ENCODE measurements at regions not wholly inside any gene's neighbourhood (a gene's known extent, or its start where the extent isn't known, plus 50 kb on each side); places are given as distances from the start of the nearest gene placed in this dataset.

DNA sequence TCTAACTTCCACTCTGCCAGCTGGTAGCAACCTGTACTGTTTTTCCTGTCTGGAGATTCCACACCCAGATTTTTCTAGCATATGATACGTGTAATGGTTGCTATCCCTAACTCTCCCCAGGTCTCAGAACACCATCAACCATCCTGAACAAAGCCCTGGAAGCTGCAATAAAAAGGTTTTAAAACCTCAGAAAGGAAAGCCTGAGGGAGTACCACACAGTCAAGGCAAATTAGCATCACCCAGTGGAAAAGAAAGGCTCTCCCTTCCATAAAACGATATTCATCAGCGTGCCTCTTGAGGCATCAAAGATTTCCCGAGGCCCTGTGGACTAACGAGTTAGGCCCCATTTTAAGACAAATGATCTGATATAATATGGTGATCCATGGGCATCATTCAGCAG is 421.0 kb downstream of the ADGRL2 start:
- Mint-ChIP-seq H3K27ac (no peak overlapping the region), H3K36me3 (no peaks in the 10 kb centered on the region), H3K4me1 (no peaks in the 10 kb centered on the region), H3K27me3 (no peaks in the 10 kb centered on the region), H3K4me3 (no peak overlapping the region), H3K9me3 (peaks cover 0 to 5% (median 0%) of the 10 kb centered on the region in 3 donors)
- H3K27me3 ChIP-seq (replicated peaks in 1 of 2; ENCODE audit: control insufficient read depth in 2 of 2, extremely low read depth in 1 of 2, insufficient read depth in 2 of 2, low read length in 1 of 2): no peaks in the 10 kb centered on the region
- H3K9me3 ChIP-seq: no peaks in the 10 kb centered on the region
- ChIA-PET POLR2A (interaction anchor here in 1 of 2 donors (0.7 kb wide), 1 partner anchor 28 kb away, joined by 4 read pairs; no protein-coding TSS in a partner anchor), CTCF (no interaction called here)
- 100% methylated on average over 1 of the region's 5 CpGs for WGBS (ENCODE audit: insufficient coverage)
- no peak overlapping the region for H3K27ac ChIP-seq (ENCODE audit: low read length)
- no peaks in the 10 kb centered on the region for H3K36me3 ChIP-seq (ENCODE audit: control insufficient read depth in 2 of 2, extremely low read depth in 1 of 2, insufficient read depth in 1 of 2, low read length in 1 of 2)
- no peak overlapping the region for H3K4me3 ChIP-seq (ENCODE audit: control insufficient read depth in 1 of 2, extremely low read depth in 1 of 2, low read length in 1 of 2)
- H3K4me1 ChIP-seq (ENCODE audit: control insufficient read depth in 1 of 2, extremely low read depth in 1 of 2, insufficient read depth in 2 of 2, low read length in 2 of 2): no peaks in the 10 kb centered on the region
- ATAC-seq (replicated peaks in 1 of 4): no peak
- DNase-seq: no peak

- ChIA-PET POLR2A (no interaction called here), CTCF (no interaction called here)
- DNase-seq (no peak), ATAC-seq (replicated peaks in 1 of 4) (no peak)
- Mint-ChIP-seq H3K36me3 (no peaks in the 10 kb centered on the region), H3K4me3 (no peak overlapping the region), H3K9me3 (peaks cover 0 to 5% (median 0%) of the 10 kb centered on the region in 3 donors), H3K4me1 (no peaks in the 10 kb centered on the region), H3K27me3 (no peaks in the 10 kb centered on the region), H3K27ac (no peak overlapping the region)
- Histone ChIP-seq H3K9me3 (no peaks in the 10 kb centered on the region), H3K4me1 (ENCODE audit: control insufficient read depth in 1 of 2, extremely low read depth in 1 of 2, insufficient read depth in 2 of 2, low read length in 2 of 2) (no peaks in the 10 kb centered on the region), H3K36me3 (ENCODE audit: control insufficient read depth in 2 of 2, extremely low read depth in 1 of 2, insufficient read depth in 1 of 2, low read length in 1 of 2) (no peaks in the 10 kb centered on the region), H3K4me3 (ENCODE audit: control insufficient read depth in 1 of 2, extremely low read depth in 1 of 2, low read length in 1 of 2) (no peak overlapping the region), H3K27ac (ENCODE audit: low read length) (no peak overlapping the region), H3K27me3 (replicated peaks in 1 of 2; ENCODE audit: control insufficient read depth in 2 of 2, extremely low read depth in 1 of 2, insufficient read depth in 2 of 2, low read length in 1 of 2) (no peaks in the 10 kb centered on the region)
- WGBS (ENCODE audit: insufficient coverage): 92% methylated on average over 5 of the region's 5 CpGs
Measured at GRCh38 chr1:82220754-82221153, 420.0 kb downstream of the ADGRL2 start.

DNA sequence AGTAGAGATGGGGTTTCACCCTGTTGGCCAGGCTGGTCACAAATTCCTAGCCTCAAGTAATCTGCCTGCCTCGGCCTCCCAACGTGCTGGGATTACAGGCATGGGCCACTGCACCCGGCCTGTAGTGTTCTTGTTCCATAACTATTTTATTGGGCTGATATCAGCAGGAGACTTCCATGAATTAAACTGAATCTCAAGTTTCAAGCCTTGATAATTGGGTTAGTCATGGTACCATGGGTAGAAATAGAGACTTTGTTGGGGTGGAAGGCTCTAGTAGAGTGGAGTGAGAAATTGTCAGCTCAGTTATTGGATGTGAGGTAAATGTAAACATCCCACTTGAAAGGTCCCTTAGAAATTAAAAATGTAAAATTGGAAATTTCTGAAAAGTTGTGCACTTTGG is 419.1 kb downstream of the ADGRL2 start:
- H3K36me3 Mint-ChIP-seq: no peaks in the 10 kb centered on the region
- Histone ChIP-seq H3K36me3 (ENCODE audit: control insufficient read depth in 2 of 2, extremely low read depth in 1 of 2, insufficient read depth in 1 of 2, low read length in 1 of 2) (no peaks in the 10 kb centered on the region), H3K4me3 (ENCODE audit: control insufficient read depth in 1 of 2, extremely low read depth in 1 of 2, low read length in 1 of 2) (no peak overlapping the region), H3K9me3 (no peaks in the 10 kb centered on the region), H3K4me1 (ENCODE audit: control insufficient read depth in 1 of 2, extremely low read depth in 1 of 2, insufficient read depth in 2 of 2, low read length in 2 of 2) (no peaks in the 10 kb centered on the region), H3K27me3 (replicated peaks in 1 of 2; ENCODE audit: control insufficient read depth in 2 of 2, extremely low read depth in 1 of 2, insufficient read depth in 2 of 2, low read length in 1 of 2) (no peaks in the 10 kb centered on the region), H3K27ac (ENCODE audit: low read length) (no peak overlapping the region)
- peaks cover 0 to 3% of the 10 kb centered on the region in 2 donors for H3K27me3 Mint-ChIP-seq
- CTCF ChIA-PET: no interaction called here
- 100% methylated on average over 1 of the region's 3 CpGs for WGBS (ENCODE audit: insufficient coverage)
- peaks cover 0 to 5% (median 0%) of the 10 kb centered on the region in 3 donors for H3K9me3 Mint-ChIP-seq
- POLR2A ChIA-PET: no interaction called here
- no peak for ATAC-seq (replicated peaks in 1 of 4)
- no peak overlapping the region for H3K27ac Mint-ChIP-seq
- H3K4me1 Mint-ChIP-seq: no peaks in the 10 kb centered on the region
- H3K4me3 Mint-ChIP-seq: no peak overlapping the region
- no peak for DNase-seq

DNA sequence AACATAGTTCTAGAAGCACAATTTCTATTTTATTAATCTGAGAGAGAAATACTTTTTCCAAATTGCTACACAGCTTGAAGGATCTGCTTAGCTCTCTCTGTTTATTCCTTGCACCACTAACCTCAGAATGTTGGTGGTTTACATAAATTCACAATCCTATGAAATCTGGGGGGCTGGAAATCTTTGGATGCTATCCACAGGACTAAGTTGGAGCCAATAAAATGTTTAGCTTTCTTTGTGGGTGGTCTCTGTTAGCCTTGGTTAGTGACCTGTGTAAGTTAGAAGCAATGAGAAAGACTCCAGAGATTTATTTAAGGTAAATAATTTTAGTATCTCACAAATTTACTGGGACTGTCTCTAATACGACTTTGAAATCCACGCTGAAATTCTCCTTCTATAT is 418.1 kb downstream of the ADGRL2 start:
- Mint-ChIP-seq H3K36me3 (no peaks in the 10 kb centered on the region), H3K4me1 (no peaks in the 10 kb centered on the region), H3K27ac (no peak overlapping the region), H3K27me3 (peaks cover 0 to 3% of the 10 kb centered on the region in 2 donors), H3K9me3 (peaks cover 0 to 5% (median 0%) of the 10 kb centered on the region in 3 donors), H3K4me3 (no peak overlapping the region)
- no peak for DNase-seq
- ChIA-PET CTCF (interaction anchor here in 1 of 2 donors (0.7 kb wide), 1 partner anchor 130 kb away, joined by 3 read pairs; no protein-coding TSS in a partner anchor), POLR2A (no interaction called here)
- no peaks in the 10 kb centered on the region for H3K4me1 ChIP-seq (ENCODE audit: control insufficient read depth in 1 of 2, extremely low read depth in 1 of 2, insufficient read depth in 2 of 2, low read length in 2 of 2)
- no peak for ATAC-seq (replicated peaks in 1 of 4)
- no peak overlapping the region for H3K27ac ChIP-seq (ENCODE audit: low read length)
- no peak overlapping the region for H3K4me3 ChIP-seq (ENCODE audit: control insufficient read depth in 1 of 2, extremely low read depth in 1 of 2, low read length in 1 of 2)
- H3K36me3 ChIP-seq (ENCODE audit: control insufficient read depth in 2 of 2, extremely low read depth in 1 of 2, insufficient read depth in 1 of 2, low read length in 1 of 2): no peaks in the 10 kb centered on the region
- no peaks in the 10 kb centered on the region for H3K27me3 ChIP-seq (replicated peaks in 1 of 2; ENCODE audit: control insufficient read depth in 2 of 2, extremely low read depth in 1 of 2, insufficient read depth in 2 of 2, low read length in 1 of 2)
- WGBS (ENCODE audit: insufficient coverage): 100% methylated on average over 2 of the region's 2 CpGs
- H3K9me3 ChIP-seq: no peaks in the 10 kb centered on the region

DNA sequence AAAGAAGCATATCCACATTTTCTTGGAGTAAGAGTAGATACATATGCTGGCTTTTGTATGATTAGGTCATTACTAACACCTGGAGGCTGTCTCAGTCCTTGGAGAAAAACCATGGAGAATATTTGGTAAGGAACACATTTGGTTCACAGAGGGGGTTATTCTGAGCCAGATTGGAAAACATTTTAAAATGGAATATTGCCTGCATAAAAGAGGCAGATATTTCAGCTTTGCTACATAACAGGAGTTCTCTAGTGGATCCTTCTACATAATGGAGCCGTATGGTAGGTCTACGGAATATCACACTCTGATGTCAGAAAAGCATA is 415.1 kb downstream of the ADGRL2 start:
- H3K4me1 Mint-ChIP-seq: no peaks in the 10 kb centered on the region
- no peaks in the 10 kb centered on the region for H3K36me3 ChIP-seq (ENCODE audit: control insufficient read depth in 2 of 2, extremely low read depth in 1 of 2, insufficient read depth in 1 of 2, low read length in 1 of 2)
- H3K4me3 ChIP-seq (ENCODE audit: control insufficient read depth in 1 of 2, extremely low read depth in 1 of 2, low read length in 1 of 2): no peak overlapping the region
- H3K27me3 ChIP-seq (replicated peaks in 1 of 2; ENCODE audit: control insufficient read depth in 2 of 2, extremely low read depth in 1 of 2, insufficient read depth in 2 of 2, low read length in 1 of 2): no peaks in the 10 kb centered on the region
- ChIA-PET POLR2A (no interaction called here), CTCF (no interaction called here)
- peaks cover 0 to 3% of the 10 kb centered on the region in 2 donors for H3K27me3 Mint-ChIP-seq
- peaks cover 0 to 5% (median 0%) of the 10 kb centered on the region in 3 donors for H3K9me3 Mint-ChIP-seq
- no peak overlapping the region for H3K4me3 Mint-ChIP-seq
- H3K27ac ChIP-seq (ENCODE audit: low read length): no peak overlapping the region
- no peak for ATAC-seq (replicated peaks in 1 of 4)
- H3K36me3 Mint-ChIP-seq: no peaks in the 10 kb centered on the region
- H3K9me3 ChIP-seq: no peaks in the 10 kb centered on the region
- no peak for DNase-seq
- no CpG with 5 or more reads among the region's 2 CpGs for WGBS (ENCODE audit: insufficient coverage)
- H3K4me1 ChIP-seq (ENCODE audit: control insufficient read depth in 1 of 2, extremely low read depth in 1 of 2, insufficient read depth in 2 of 2, low read length in 2 of 2): no peaks in the 10 kb centered on the region
- no peak overlapping the region for H3K27ac Mint-ChIP-seq

- H3K9me3 Mint-ChIP-seq: peaks cover 0 to under 1% (median 0%) of the 10 kb centered on the region in 3 donors
- Histone ChIP-seq H3K4me1 (ENCODE audit: control insufficient read depth in 1 of 2, extremely low read depth in 1 of 2, insufficient read depth in 2 of 2, low read length in 2 of 2) (no peaks in the 10 kb centered on the region), H3K27me3 (replicated peaks in 1 of 2; ENCODE audit: control insufficient read depth in 2 of 2, extremely low read depth in 1 of 2, insufficient read depth in 2 of 2, low read length in 1 of 2) (no peaks in the 10 kb centered on the region), H3K4me3 (ENCODE audit: control insufficient read depth in 1 of 2, extremely low read depth in 1 of 2, low read length in 1 of 2) (no peak overlapping the region), H3K27ac (ENCODE audit: low read length) (no peak overlapping the region), H3K9me3 (no peaks in the 10 kb centered on the region), H3K36me3 (ENCODE audit: control insufficient read depth in 2 of 2, extremely low read depth in 1 of 2, insufficient read depth in 1 of 2, low read length in 1 of 2) (no peaks in the 10 kb centered on the region)
- no peak overlapping the region for H3K4me3 Mint-ChIP-seq
- no peak for DNase-seq
- no peaks in the 10 kb centered on the region for H3K36me3 Mint-ChIP-seq
- H3K27me3 Mint-ChIP-seq: peaks cover 0 to 3% of the 10 kb centered on the region in 2 donors
- no peaks in the 10 kb centered on the region for H3K4me1 Mint-ChIP-seq
- ATAC-seq (replicated peaks in 1 of 4): no peak
- ChIA-PET CTCF (no interaction called here), POLR2A (no interaction called here)
- WGBS (ENCODE audit: insufficient coverage): 74% methylated on average over 2 of the region's 11 CpGs
- no peak overlapping the region for H3K27ac Mint-ChIP-seq
Measured at GRCh38 chr1:82215056-82215852, 414.5 kb downstream of the ADGRL2 start.

DNA sequence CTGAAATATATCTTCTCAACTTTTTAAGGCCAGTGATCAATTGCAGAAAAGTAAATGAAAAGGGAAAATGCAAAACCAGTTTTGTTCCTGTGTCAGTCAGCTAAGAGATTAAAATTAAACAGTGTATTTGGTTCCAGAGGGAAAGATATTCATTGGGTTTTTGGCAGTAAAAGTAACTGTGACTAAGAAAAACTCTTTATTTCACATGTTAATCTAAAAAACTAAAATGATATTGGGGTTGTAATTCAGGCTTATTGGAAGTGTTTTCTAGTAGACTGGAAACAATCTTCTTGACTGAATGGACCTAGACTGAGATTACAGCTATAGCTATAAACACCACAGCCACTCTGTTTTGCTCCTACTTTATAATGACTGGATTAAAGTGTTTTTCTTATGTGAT is 413.9 kb downstream of the ADGRL2 start:
- DNase-seq: no peak
- H3K27ac Mint-ChIP-seq: no peak overlapping the region
- Histone ChIP-seq H3K36me3 (ENCODE audit: control insufficient read depth in 2 of 2, extremely low read depth in 1 of 2, insufficient read depth in 1 of 2, low read length in 1 of 2) (no peaks in the 10 kb centered on the region), H3K27me3 (replicated peaks in 1 of 2; ENCODE audit: control insufficient read depth in 2 of 2, extremely low read depth in 1 of 2, insufficient read depth in 2 of 2, low read length in 1 of 2) (no peaks in the 10 kb centered on the region), H3K4me3 (ENCODE audit: control insufficient read depth in 1 of 2, extremely low read depth in 1 of 2, low read length in 1 of 2) (no peak overlapping the region), H3K9me3 (no peaks in the 10 kb centered on the region), H3K27ac (ENCODE audit: low read length) (no peak overlapping the region), H3K4me1 (ENCODE audit: control insufficient read depth in 1 of 2, extremely low read depth in 1 of 2, insufficient read depth in 2 of 2, low read length in 2 of 2) (no peaks in the 10 kb centered on the region)
- no peaks in the 10 kb centered on the region for H3K9me3 Mint-ChIP-seq
- no peak overlapping the region for H3K4me3 Mint-ChIP-seq
- H3K4me1 Mint-ChIP-seq: no peaks in the 10 kb centered on the region
- H3K36me3 Mint-ChIP-seq: no peaks in the 10 kb centered on the region
- ChIA-PET POLR2A (no interaction called here), CTCF (no interaction called here)
- peaks cover 0 to 3% of the 10 kb centered on the region in 2 donors for H3K27me3 Mint-ChIP-seq
- ATAC-seq (replicated peaks in 1 of 4): no peak

All from T-cell (primary cell).